LNCaP clone FGC (cell line): ENCODE measurements at regions not wholly inside any gene's neighbourhood (a gene's known extent, or its start where the extent isn't known, plus 50 kb on each side); places are given as distances from the start of the nearest gene placed in this dataset.

ENCODE experiments used
- DNase-seq: peaks from one replicate; pipeline ENCODE4 v3.0.0-alpha.2; 2011; ENCODE audit warnings: low read depth
- H3K4me3 ChIP-seq: 2 replicates; pipeline ENCODE4 v1.5.1; 2011; ENCODE audit warnings: mild to moderate bottlenecking, low read depth, low read length, control low read depth
- CTCF ChIP-seq: IDR thresholded peaks from 2 replicates; pipeline ENCODE4 v1.5.1; 2012; ENCODE audit warnings: mild to moderate bottlenecking; ENCODE audit not compliant: control insufficient read depth, insufficient read depth; ENCODE audit errors: extremely low read depth

GRCh38 chr7:85566095-85566794, 379.4 kb upstream of the SEMA3D start:
- H3K4me3 ChIP-seq: no peak overlapping the region
- TF ChIP-seq CTCF: no peak
- no peak for DNase-seq

GRCh38 chr7:85565276-85565675, 378.4 kb upstream of the SEMA3D start:
- no peak for TF ChIP-seq CTCF
- H3K4me3 ChIP-seq: no peak overlapping the region
- no peak for DNase-seq

- no peak for DNase-seq
- no peak for TF ChIP-seq CTCF
- no peak overlapping the region for H3K4me3 ChIP-seq
These were observed 378.0 kb upstream of the SEMA3D start for GRCh38 chr7:85564861-85565260.

- DNase-seq: no peak
- no peak overlapping the region for H3K4me3 ChIP-seq
- no peak for TF ChIP-seq CTCF
These were observed 374.9 kb upstream of the SEMA3D start for GRCh38 chr7:85561706-85562105.

- DNase-seq: peak; percentile 19
- no peak overlapping the region for H3K4me3 ChIP-seq
- peak; percentile 79 for TF ChIP-seq CTCF
These were observed 367.7 kb upstream of the SEMA3D start for GRCh38 chr7:85554236-85555178.

GRCh38 chr7:85535974-85536729, 349.3 kb upstream of the SEMA3D start:
- no peak overlapping the region for H3K4me3 ChIP-seq
- no peak for TF ChIP-seq CTCF
- DNase-seq: no peak
